Erythroblast (primary cell): ENCODE measurements at regions not wholly inside any gene's neighbourhood (a gene's known extent, or its start where the extent isn't known, plus 50 kb on each side); places are given as distances from the start of the nearest gene placed in this dataset.

Experiments
- DNase-seq, 2 experiments: peaks; one replicate each; lab custom pipeline; 2025; lab: John Stamatoyannopoulos, UW
- GATA1 ChIP-seq: IDR thresholded peaks from 2 replicates; pipeline ENCODE4 v1.6.1; 2011; ENCODE audit warnings: low read depth, mild to moderate bottlenecking, control low read depth, low read length, moderate library complexity
- POLR2A ChIP-seq: IDR thresholded peaks from 2 replicates; pipeline ENCODE4 v1.6.1; 2011; ENCODE audit warnings: mild to moderate bottlenecking, low read length

- no peak for DNase-seq
- TF ChIP-seq GATA1 (no peak), POLR2A (no peak)
Measured at GRCh38 chr12:42690264-42690663, 100.7 kb upstream of the PRICKLE1 start.

- no peak for DNase-seq
- TF ChIP-seq POLR2A: no peak
Measured at GRCh38 chr12:42689699-42690098, 100.2 kb upstream of the PRICKLE1 start.

GRCh38 chr12:42686514-42687172 is 97.1 kb upstream of the PRICKLE1 start:
- DNase-seq: no peak
- no peak for TF ChIP-seq GATA1
- no peak for TF ChIP-seq POLR2A

GRCh38 chr12:42684802-42685071 is 95.2 kb upstream of the PRICKLE1 start:
- no peak for DNase-seq
- TF ChIP-seq GATA1 (no peak), POLR2A (no peak)

- TF ChIP-seq GATA1: no peak
- TF ChIP-seq POLR2A: no peak
- DNase-seq: no peak
Measured at GRCh38 chr12:42683933-42684801, 94.6 kb upstream of the PRICKLE1 start.

GRCh38 chr12:42683266-42683665 is 93.7 kb upstream of the PRICKLE1 start:
- DNase-seq: no peak

GRCh38 chr12:42679466-42679865 is 89.9 kb upstream of the PRICKLE1 start:
- no peak for DNase-seq
- TF ChIP-seq POLR2A (no peak), GATA1 (no peak)

More at GRCh38 chr12:42683266-42683665, 93.7 kb upstream of the PRICKLE1 start:
- TF ChIP-seq POLR2A: no peak
- no peak for TF ChIP-seq GATA1

GRCh38 chr12:42677461-42677860 is 87.9 kb upstream of the PRICKLE1 start:
- no peak for DNase-seq

GRCh38 chr12:42673535-42673934 is 84.0 kb upstream of the PRICKLE1 start:
- no peak for TF ChIP-seq POLR2A
- no peak for TF ChIP-seq GATA1
- DNase-seq: no peak

More at GRCh38 chr12:42677461-42677860, 87.9 kb upstream of the PRICKLE1 start:
- TF ChIP-seq POLR2A (no peak), GATA1 (no peak)

GRCh38 chr12:42670719-42671118 is 81.2 kb upstream of the PRICKLE1 start:
- no peak for DNase-seq
- TF ChIP-seq POLR2A: no peak

- TF ChIP-seq POLR2A: no peak
- TF ChIP-seq GATA1: no peak
- no peak for DNase-seq
Measured at GRCh38 chr12:42669553-42669952, 80.0 kb upstream of the PRICKLE1 start.

GRCh38 chr12:42666671-42667243 is 77.2 kb upstream of the PRICKLE1 start:
- DNase-seq: no peak
- TF ChIP-seq GATA1: no peak
- TF ChIP-seq POLR2A: no peak

- no peak for DNase-seq
- TF ChIP-seq POLR2A: no peak
- TF ChIP-seq GATA1: no peak
Measured at GRCh38 chr12:42663621-42664020, 74.1 kb upstream of the PRICKLE1 start.
